ENCODE measurements at regions not wholly inside any gene's neighbourhood (a gene's known extent, or its start where the extent isn't known, plus 50 kb on each side); places are given as distances from the start of the nearest gene placed in this dataset.

GRCh38 chr20:12566596-12566995, 442.2 kb upstream of the SPTLC3 start:
- no peak for TF ChIP-seq CTCF (conservative IDR thresholded peaks at IDR 0.05; ENCODE audit: low read depth, low read length)
- no peak for TF ChIP-seq EZH2 (IDR thresholded peaks at IDR 0.05; ENCODE audit: low read length, unreplicated experiment)

All from PC-3 (cell line).